Thyroid gland (tissue), 4 donors: ENCODE measurements at regions not wholly inside any gene's neighbourhood (a gene's known extent, or its start where the extent isn't known, plus 50 kb on each side); places are given as distances from the start of the nearest gene placed in this dataset.

ENCODE experiments used
- DNase-seq, 2 donors: peaks; one replicate each; pipeline ENCODE4 v3.0.0-alpha.2; 2019
- H3K27ac ChIP-seq, 3 donors: fragments of 200-600 bp; sonication (generic); 1 replicate in 2 of 3; 2 replicates in 1 of 3; pipeline ENCODE4 v1.5.1; 2016 to 2019; ENCODE audit warnings: mild to moderate bottlenecking in 1 of 3, moderate library complexity in 1 of 3
- H3K27me3 ChIP-seq: fragments of 200-600 bp; sonication (generic); one replicate; pipeline ENCODE4 v1.5.1; 2019
- H3K36me3 ChIP-seq, 2 donors: fragments of 200-600 bp; sonication (generic); one replicate each; pipeline ENCODE4 v1.5.1; 2016 to 2019
- H3K4me1 ChIP-seq, 2 donors: fragments of 200-600 bp; sonication (generic); one replicate each; pipeline ENCODE4 v1.5.1; 2017 to 2019
- H3K4me3 ChIP-seq, 3 donors: fragments of 200-600 bp; sonication (generic); replicated peaks in 1 of 3; 1 replicate in 2 of 3; 2 replicates in 1 of 3; pipeline ENCODE4 v1.5.1; 2016; ENCODE audit warnings: mild to moderate bottlenecking in 1 of 3
- H3K9me3 ChIP-seq: fragments of 200-600 bp; sonication (generic); one replicate; pipeline ENCODE4 v1.5.1; 2017
- POLR2A ChIP-seq, 2 donors: fragments of 450-650 bp; IDR thresholded peaks; one replicate each; pipeline ENCODE4 v1.6.1; 2017; ENCODE audit warnings: antibody characterized with exemption in 2 of 2, mild to moderate bottlenecking in 2 of 2, moderate library complexity in 1 of 2
- WGBS, 2 donors: methylation state at CpG; one replicate each; pipeline ENCODE4 v1.1.5; 2017; 5-methylcytosine and 5-hydroxymethylcytosine counted together
- intact Hi-C: fragments of 100-400 bp; cut with DNase I; formaldehyde crosslinking; loops from one replicate; pipeline ENCODE4 v1.15.1; 2023
- TF ChIP-seq, protein P1 (sequence below), 6 experiments: fragments of 200-600 bp in 3 of 6; fragments of 450-650 bp in 3 of 6; sonication (generic) in 3 of 6; IDR thresholded peaks; one replicate each; pipeline ENCODE4 v1.5.1; 2016 to 2019; ENCODE audit warnings: antibody characterized with exemption in 6 of 6, mild to moderate bottlenecking in 2 of 6, inconsistent platforms in 1 of 6, moderate library complexity in 1 of 6

DNA sequence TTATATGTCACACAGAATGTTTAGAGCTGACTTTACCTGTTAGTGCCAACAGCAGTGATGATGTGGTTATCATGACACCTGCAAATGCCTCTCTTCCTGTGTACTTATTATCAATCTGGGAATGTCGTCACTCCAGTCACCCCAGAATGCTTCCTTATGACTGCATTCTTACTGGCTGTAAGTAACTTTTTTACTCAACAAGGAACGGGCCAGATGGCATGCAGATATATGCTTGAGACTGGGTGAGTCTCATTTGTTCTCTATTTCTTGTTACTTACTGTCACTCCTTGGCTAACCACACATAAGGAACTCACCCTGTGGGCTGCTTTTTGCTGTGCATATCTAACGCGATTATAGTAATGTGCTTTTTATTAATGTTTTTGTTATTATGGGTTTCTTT lies 385.5 kb upstream of the MEF2C start:
- 75 to 83% methylated on average over 4 of the region's 4 CpGs for WGBS, 2 donors
- Histone ChIP-seq H3K9me3 (no peaks in the 10 kb centered on the region), H3K4me3 (no peak overlapping the region), H3K36me3 (no peaks in the 10 kb centered on the region), H3K27ac (no peak overlapping the region), H3K27me3 (no peaks in the 10 kb centered on the region), H3K4me1 (no peaks in the 10 kb centered on the region)
- intact Hi-C loops: no loop called here
- TF ChIP-seq, protein P1, sequence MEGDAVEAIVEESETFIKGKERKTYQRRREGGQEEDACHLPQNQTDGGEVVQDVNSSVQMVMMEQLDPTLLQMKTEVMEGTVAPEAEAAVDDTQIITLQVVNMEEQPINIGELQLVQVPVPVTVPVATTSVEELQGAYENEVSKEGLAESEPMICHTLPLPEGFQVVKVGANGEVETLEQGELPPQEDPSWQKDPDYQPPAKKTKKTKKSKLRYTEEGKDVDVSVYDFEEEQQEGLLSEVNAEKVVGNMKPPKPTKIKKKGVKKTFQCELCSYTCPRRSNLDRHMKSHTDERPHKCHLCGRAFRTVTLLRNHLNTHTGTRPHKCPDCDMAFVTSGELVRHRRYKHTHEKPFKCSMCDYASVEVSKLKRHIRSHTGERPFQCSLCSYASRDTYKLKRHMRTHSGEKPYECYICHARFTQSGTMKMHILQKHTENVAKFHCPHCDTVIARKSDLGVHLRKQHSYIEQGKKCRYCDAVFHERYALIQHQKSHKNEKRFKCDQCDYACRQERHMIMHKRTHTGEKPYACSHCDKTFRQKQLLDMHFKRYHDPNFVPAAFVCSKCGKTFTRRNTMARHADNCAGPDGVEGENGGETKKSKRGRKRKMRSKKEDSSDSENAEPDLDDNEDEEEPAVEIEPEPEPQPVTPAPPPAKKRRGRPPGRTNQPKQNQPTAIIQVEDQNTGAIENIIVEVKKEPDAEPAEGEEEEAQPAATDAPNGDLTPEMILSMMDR (IDR thresholded peaks at IDR 0.05): no peak
- no peak for TF ChIP-seq POLR2A (IDR thresholded peaks at IDR 0.05)
- no peak for DNase-seq

DNA sequence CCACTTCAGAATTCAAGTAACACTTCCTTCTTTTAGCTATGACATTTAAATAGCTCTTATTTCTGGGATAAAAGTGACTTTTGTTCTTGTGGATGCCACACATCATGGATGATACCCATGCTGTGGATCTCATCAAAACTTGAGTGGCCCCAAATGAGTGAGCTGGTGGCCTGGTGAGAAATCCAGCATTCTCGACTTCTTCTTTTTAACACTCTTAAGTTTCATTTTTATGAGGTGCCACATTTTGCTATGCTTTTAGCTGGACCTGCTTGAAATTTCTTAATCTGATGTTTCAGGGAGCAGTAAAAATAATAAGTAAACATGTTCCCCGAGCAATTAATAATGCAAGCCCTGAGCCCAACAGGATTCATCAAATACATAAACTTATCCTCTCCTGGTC lies 384.8 kb upstream of the MEF2C start:
- TF ChIP-seq POLR2A (IDR thresholded peaks at IDR 0.05): no peak
- TF ChIP-seq, protein P1 (IDR thresholded peaks at IDR 0.05): no peak
- Histone ChIP-seq H3K27me3 (no peaks in the 10 kb centered on the region), H3K4me1 (no peaks in the 10 kb centered on the region), H3K36me3 (no peaks in the 10 kb centered on the region), H3K27ac (no peak overlapping the region), H3K9me3 (no peaks in the 10 kb centered on the region), H3K4me3 (no peak overlapping the region)
- intact Hi-C loops: no loop called here
- 90 to 91% methylated on average over 2 of the region's 2 CpGs for WGBS, 2 donors
- no peak for DNase-seq

DNA sequence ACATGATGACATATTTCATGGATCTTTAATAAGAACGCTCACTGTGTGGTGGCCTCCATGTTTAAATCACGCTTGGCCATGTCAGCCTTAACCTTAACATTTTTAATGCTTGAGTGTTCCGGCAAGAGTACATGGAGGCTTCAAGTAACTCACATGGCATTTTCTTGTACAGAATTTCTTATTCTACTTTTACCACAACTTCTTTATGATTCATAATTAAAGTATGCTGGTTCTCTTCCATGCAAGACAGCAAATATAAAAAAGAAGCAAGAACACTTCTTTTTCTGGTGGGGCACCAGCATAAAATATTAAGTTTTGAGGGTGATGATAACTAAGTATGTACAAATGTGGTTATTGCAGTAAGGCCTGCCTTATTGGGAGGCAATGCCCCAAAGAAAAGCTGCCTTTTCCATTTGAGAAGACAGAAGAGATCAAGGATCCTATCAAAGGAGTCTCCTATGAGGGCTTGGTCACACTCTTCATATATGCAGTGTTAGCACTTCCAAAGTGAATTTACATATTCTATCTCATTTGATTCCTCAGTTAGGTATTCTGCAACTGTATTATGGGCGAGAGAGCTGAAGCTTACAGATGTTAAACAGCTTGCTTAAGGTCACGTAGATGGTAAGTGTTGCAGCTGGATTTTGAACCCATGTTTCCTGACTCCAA lies 382.7 kb upstream of the MEF2C start:
- no peak for TF ChIP-seq POLR2A (IDR thresholded peaks at IDR 0.05)
- TF ChIP-seq, protein P1 (IDR thresholded peaks at IDR 0.05): no peak
- no peak overlapping the region for H3K4me3 ChIP-seq
- no peaks in the 10 kb centered on the region for H3K4me1 ChIP-seq
- H3K27ac ChIP-seq: no peak overlapping the region
- H3K9me3 ChIP-seq: no peaks in the 10 kb centered on the region
- intact Hi-C loops: no loop called here
- H3K27me3 ChIP-seq: no peaks in the 10 kb centered on the region
- H3K36me3 ChIP-seq: no peaks in the 10 kb centered on the region
- no peak for DNase-seq
- WGBS, 2 donors: 98 to 99% methylated on average over 5 of the region's 5 CpGs

DNA sequence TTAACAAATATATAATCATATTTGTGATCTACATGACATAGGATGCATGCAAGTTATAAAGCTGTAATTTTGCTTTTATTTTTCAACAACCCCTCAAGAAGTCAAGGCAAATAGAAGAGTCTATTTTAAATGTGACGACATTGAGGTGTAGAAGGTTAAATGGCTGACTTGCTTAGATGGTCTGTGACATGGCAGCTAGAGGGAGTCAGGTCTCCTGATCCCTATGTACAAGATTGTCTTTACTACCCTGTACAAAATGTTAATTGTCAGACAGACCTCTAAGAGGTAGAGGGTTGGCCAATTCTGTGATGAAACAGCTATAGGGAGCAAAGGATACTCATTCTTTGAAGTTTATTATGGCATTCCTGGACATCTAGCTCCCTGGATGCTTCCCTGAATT lies 380.9 kb upstream of the MEF2C start:
- H3K4me1 ChIP-seq: no peaks in the 10 kb centered on the region
- no peaks in the 10 kb centered on the region for H3K36me3 ChIP-seq
- no peak overlapping the region for H3K4me3 ChIP-seq
- no peaks in the 10 kb centered on the region for H3K27me3 ChIP-seq
- H3K9me3 ChIP-seq: no peaks in the 10 kb centered on the region
- intact Hi-C loops: no loop called here
- no peak for DNase-seq
- 95 to 98% methylated on average over 1 of the region's 1 CpG for WGBS, 2 donors
- TF ChIP-seq POLR2A (IDR thresholded peaks at IDR 0.05): no peak
- TF ChIP-seq, protein P1 (IDR thresholded peaks at IDR 0.05): no peak
- no peak overlapping the region for H3K27ac ChIP-seq

DNA sequence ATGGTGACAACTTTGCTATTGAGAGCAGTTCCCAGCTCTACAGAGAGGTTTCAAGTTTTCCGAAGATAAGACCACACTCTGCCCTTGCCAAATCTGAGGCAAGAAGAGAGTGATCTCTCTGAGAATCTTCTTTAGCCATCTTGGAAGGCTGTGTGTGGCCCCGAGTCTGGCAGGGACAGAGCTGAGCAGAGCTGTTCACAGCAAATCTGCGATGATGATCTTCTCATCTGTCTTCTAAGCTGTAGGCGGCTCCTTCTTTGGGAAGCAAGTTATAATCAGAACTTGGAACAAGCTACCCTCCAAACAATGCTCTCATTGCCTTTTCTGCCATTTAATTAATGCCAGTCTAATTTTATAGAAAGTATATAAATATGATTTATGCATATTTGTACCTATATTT lies 379.0 kb upstream of the MEF2C start:
- Histone ChIP-seq H3K9me3 (no peaks in the 10 kb centered on the region), H3K27ac (no peak overlapping the region), H3K27me3 (no peaks in the 10 kb centered on the region), H3K4me1 (no peaks in the 10 kb centered on the region), H3K36me3 (no peaks in the 10 kb centered on the region), H3K4me3 (no peak overlapping the region)
- TF ChIP-seq, protein P1 (IDR thresholded peaks at IDR 0.05): no peak
- TF ChIP-seq POLR2A (IDR thresholded peaks at IDR 0.05): no peak
- intact Hi-C loops: no loop called here
- no peak for DNase-seq
- 80 to 89% methylated on average over 4 of the region's 4 CpGs for WGBS, 2 donors
